Loucy (cell line): ENCODE measurements at regions not wholly inside any gene's neighbourhood (a gene's known extent, or its start where the extent isn't known, plus 50 kb on each side); places are given as distances from the start of the nearest gene placed in this dataset.

ENCODE experiments used
- H2AFZ ChIP-seq: fragments of 200-600 bp; sonication (generic); 2 replicates; pipeline ENCODE4 v1.6.0; 2016; ENCODE audit warnings: antibody characterized with exemption, mild to moderate bottlenecking, low read length, moderate library complexity
- H3F3A ChIP-seq: fragments of 200-600 bp; 2 replicates; pipeline ENCODE4 v1.6.0; 2016; ENCODE audit warnings: antibody characterized with exemption, low read depth, mild to moderate bottlenecking
- H3K27me3 ChIP-seq: fragments of 200-600 bp; sonication (generic); 2 replicates; pipeline ENCODE4 v1.6.1; 2014; ENCODE audit warnings: low read length, mild to moderate bottlenecking; ENCODE audit not compliant: insufficient read depth, poor library complexity, severe bottlenecking
- H3K36me3 ChIP-seq: fragments of 200-600 bp; sonication (generic); 2 replicates; pipeline ENCODE4 v1.6.1; 2016; ENCODE audit warnings: low read length; ENCODE audit not compliant: insufficient read depth
- H3K4me1 ChIP-seq: fragments of 200-600 bp; sonication (generic); 2 replicates; pipeline ENCODE4 v1.5.1; 2014; ENCODE audit warnings: low read length, mild to moderate bottlenecking; ENCODE audit not compliant: insufficient read depth, poor library complexity, severe bottlenecking
- H3K4me2 ChIP-seq: fragments of 200-600 bp; sonication (generic); 2 replicates; pipeline ENCODE4 v1.6.0; 2014; ENCODE audit warnings: antibody characterized with exemption, low read length, low read depth, mild to moderate bottlenecking; ENCODE audit not compliant: poor library complexity, severe bottlenecking
- H3K4me3 ChIP-seq: fragments of 200-600 bp; sonication (generic); 2 replicates; pipeline ENCODE4 v1.5.1; 2014; ENCODE audit warnings: low read length, mild to moderate bottlenecking, mixed read lengths; ENCODE audit not compliant: poor library complexity, severe bottlenecking
- H3K79me2 ChIP-seq: fragments of 200-600 bp; sonication (generic); 2 replicates; pipeline ENCODE4 v1.6.1; 2014; ENCODE audit warnings: low read length; ENCODE audit not compliant: insufficient read depth
- H3K9ac ChIP-seq: fragments of 200-600 bp; sonication (generic); 2 replicates; pipeline ENCODE4 v1.6.0; 2014; ENCODE audit warnings: mild to moderate bottlenecking, low read depth, low read length, moderate library complexity; ENCODE audit not compliant: poor library complexity, severe bottlenecking
- H3K9me2 ChIP-seq: fragments of 200-600 bp; sonication (generic); replicated peaks from 2 replicates; pipeline ENCODE4 v1.6.1; 2016; ENCODE audit warnings: low read depth, low read length, mixed read lengths
- H3K9me3 ChIP-seq: fragments of 200-600 bp; sonication (generic); 2 replicates; pipeline ENCODE4 v1.6.1; 2014; ENCODE audit warnings: mild to moderate bottlenecking, antibody characterized with exemption, low read length, low read depth; ENCODE audit not compliant: insufficient read depth
- H4K20me1 ChIP-seq: fragments of 200-600 bp; sonication (generic); 2 replicates; pipeline ENCODE4 v1.6.0; 2014; ENCODE audit warnings: antibody characterized with exemption, low read length, mild to moderate bottlenecking; ENCODE audit not compliant: insufficient read depth, poor library complexity, severe bottlenecking
- CTCF ChIP-seq: fragments of 200-600 bp; sonication (generic); conservative IDR thresholded peaks from 2 replicates; pipeline ENCODE4 v1.5.1; 2014; ENCODE audit warnings: mild to moderate bottlenecking, antibody characterized with exemption, low read length
- EZH2phosphoT487 ChIP-seq: fragments of 200-600 bp; IDR thresholded peaks from 2 replicates; pipeline ENCODE4 v1.6.1; 2018; ENCODE audit warnings: antibody characterized with exemption, mild to moderate bottlenecking, moderate library complexity, borderline replicate concordance

- Histone ChIP-seq H2AFZ (0 out of 2 replicates have a peak overlapping the region, but pooled peaks have one; percentile 30), H3K9ac (no peak overlapping the region)
Measured at GRCh38 chr7:24073651-24074420, 210.2 kb upstream of the NPY start.

GRCh38 chr7:24075426-24075810 lies 208.6 kb upstream of the NPY start:
- H4K20me1 ChIP-seq = no peaks in the 10 kb centered on the region
- H3K4me3 ChIP-seq = peak overlapping the region; percentile 55
- H3K27me3 ChIP-seq = no peaks in the 10 kb centered on the region
- H3K36me3 ChIP-seq = no peaks in the 10 kb centered on the region
- H3K9me2 ChIP-seq = no peaks in the 10 kb centered on the region
- 0 out of 2 replicates have a peak, but pooled peaks cover 3% of the 10 kb centered on the region for H3K9me3 ChIP-seq
- peak overlapping the region; percentile 87 for H2AFZ ChIP-seq
- TF ChIP-seq CTCF (no peak), EZH2phosphoT487 (no peak)
- H3K79me2 ChIP-seq = no peaks in the 10 kb centered on the region
- peak overlapping the region; percentile 47 for H3K4me2 ChIP-seq
- peak overlapping the region; percentile 36 for H3K9ac ChIP-seq
- H3F3A ChIP-seq = no peaks in the 10 kb centered on the region
- peaks cover 13% of the 10 kb centered on the region for H3K4me1 ChIP-seq

More at GRCh38 chr7:24073651-24074420, 210.2 kb upstream of the NPY start:
- no peak overlapping the region for H3K4me2 ChIP-seq
- no peaks in the 10 kb centered on the region for H4K20me1 ChIP-seq
- H3K9me3 ChIP-seq = no peaks in the 10 kb centered on the region
- TF ChIP-seq CTCF = no peak
- no peak for TF ChIP-seq EZH2phosphoT487
- no peaks in the 10 kb centered on the region for H3K36me3 ChIP-seq
- H3K27me3 ChIP-seq = no peaks in the 10 kb centered on the region
- H3K9me2 ChIP-seq = no peaks in the 10 kb centered on the region
- no peak overlapping the region for H3K4me3 ChIP-seq
- H3K4me1 ChIP-seq = peaks cover 13% of the 10 kb centered on the region
- H3F3A ChIP-seq = no peaks in the 10 kb centered on the region
- H3K79me2 ChIP-seq = no peaks in the 10 kb centered on the region

GRCh38 chr7:24082826-24083225 lies 201.2 kb upstream of the NPY start:
- H3K4me3 ChIP-seq = no peak overlapping the region
- no peaks in the 10 kb centered on the region for H3K27me3 ChIP-seq
- H3F3A ChIP-seq = peaks cover 3% of the 10 kb centered on the region; the same call in 1 of the 2 replicates
- H3K36me3 ChIP-seq = no peaks in the 10 kb centered on the region
- no peak overlapping the region for H2AFZ ChIP-seq
- no peaks in the 10 kb centered on the region for H3K9me2 ChIP-seq
- no peak overlapping the region for H3K4me2 ChIP-seq
- H3K9me3 ChIP-seq = peaks cover 9% of the 10 kb centered on the region; the same call in 1 of the 2 replicates
- H3K79me2 ChIP-seq = no peaks in the 10 kb centered on the region
- TF ChIP-seq CTCF (no peak), EZH2phosphoT487 (no peak)
- H4K20me1 ChIP-seq = no peaks in the 10 kb centered on the region
- H3K9ac ChIP-seq = no peak overlapping the region
- no peaks in the 10 kb centered on the region for H3K4me1 ChIP-seq
